ENCODE measurements at regions not wholly inside any gene's neighbourhood (a gene's known extent, or its start where the extent isn't known, plus 50 kb on each side); places are given as distances from the start of the nearest gene placed in this dataset.

GRCh38 chr11:116657842-116658825 lies 114.7 kb downstream of the BUD13 start:
- TF ChIP-seq CTCF (IDR thresholded peaks at IDR 0.05; ENCODE audit: extremely low read depth, insufficient read depth, missing control alignments) = no peak
- in situ Hi-C loops (cut with MboI; ENCODE audit: low pct_unique_long_range_greater_than_20kb, low sequenced_read_pairs, unreplicated experiment) = no loop called here
- DNase-seq (ENCODE audit: low spot score) = no peak

DNA sequence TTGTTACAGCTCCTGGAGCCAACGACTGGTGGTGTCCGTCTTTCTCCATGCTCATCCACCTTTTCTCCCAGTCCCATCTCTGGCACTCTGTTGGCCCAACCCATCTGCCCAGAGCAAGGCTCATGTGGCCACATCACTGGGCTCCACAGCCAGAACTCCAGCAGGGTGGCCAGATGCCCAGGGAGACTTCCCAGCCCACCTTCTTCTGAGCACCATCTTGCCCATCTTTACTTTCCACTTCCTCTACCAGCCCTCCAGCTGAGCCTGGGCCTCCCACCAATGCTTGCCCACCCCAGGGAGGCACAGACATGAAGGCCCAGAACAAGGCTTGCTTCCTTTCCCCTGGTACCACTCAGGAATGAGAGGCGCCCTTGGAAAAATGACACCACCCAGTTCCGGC lies 116.8 kb downstream of the BUD13 start:
- no peak for DNase-seq (ENCODE audit: low spot score)
- in situ Hi-C loops (cut with MboI; ENCODE audit: low pct_unique_long_range_greater_than_20kb, low sequenced_read_pairs, unreplicated experiment) = no loop called here
- TF ChIP-seq CTCF (IDR thresholded peaks at IDR 0.05; ENCODE audit: extremely low read depth, insufficient read depth, missing control alignments) = no peak

DNA sequence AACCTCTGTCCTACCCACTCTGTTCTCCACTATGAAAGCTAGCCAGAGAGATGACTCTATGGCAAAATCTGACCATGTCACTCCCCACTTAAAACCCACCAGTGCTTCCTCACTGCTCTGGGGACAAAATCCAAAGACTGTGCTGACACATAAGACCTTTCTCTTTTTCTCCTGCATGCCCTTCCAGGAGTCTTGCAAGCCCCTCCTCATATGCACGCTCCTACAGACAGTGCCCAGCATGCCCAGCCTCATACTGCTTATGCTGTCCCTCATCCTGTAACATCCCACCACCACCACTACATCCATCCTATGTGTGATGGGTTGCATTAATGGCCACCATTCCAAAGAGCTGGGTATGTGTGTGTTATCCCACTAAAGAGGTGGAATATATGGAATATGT lies 118.3 kb downstream of the BUD13 start:
- in situ Hi-C loops (cut with MboI; ENCODE audit: low pct_unique_long_range_greater_than_20kb, low sequenced_read_pairs, unreplicated experiment) = no loop called here
- no peak for TF ChIP-seq CTCF (IDR thresholded peaks at IDR 0.05; ENCODE audit: extremely low read depth, insufficient read depth, missing control alignments)
- no peak for DNase-seq (ENCODE audit: low spot score)

DNA sequence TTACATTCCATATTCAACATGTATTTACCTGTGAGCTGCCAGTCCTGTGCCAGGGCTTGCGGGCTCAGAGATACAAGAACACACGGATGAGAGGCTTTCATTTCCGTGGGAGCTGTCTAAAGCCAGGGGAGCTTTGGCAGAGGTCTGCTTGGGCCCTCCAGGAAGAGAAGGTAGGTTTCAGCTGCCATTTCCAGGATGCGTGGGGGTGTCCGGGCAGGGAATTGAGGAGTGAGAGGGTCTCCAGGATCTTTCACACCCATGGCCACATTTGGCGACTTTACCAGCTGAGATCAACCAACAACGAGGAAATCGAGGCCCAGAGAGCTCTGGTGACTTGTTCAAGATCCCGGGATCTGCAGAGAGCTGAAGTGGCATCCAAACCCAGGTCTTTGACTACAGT lies 119.6 kb downstream of the BUD13 start:
- TF ChIP-seq CTCF (IDR thresholded peaks at IDR 0.05; ENCODE audit: extremely low read depth, insufficient read depth, missing control alignments) = no peak
- no peak for DNase-seq (ENCODE audit: low spot score)
- in situ Hi-C loops (cut with MboI; ENCODE audit: low pct_unique_long_range_greater_than_20kb, low sequenced_read_pairs, unreplicated experiment) = no loop called here

DNA sequence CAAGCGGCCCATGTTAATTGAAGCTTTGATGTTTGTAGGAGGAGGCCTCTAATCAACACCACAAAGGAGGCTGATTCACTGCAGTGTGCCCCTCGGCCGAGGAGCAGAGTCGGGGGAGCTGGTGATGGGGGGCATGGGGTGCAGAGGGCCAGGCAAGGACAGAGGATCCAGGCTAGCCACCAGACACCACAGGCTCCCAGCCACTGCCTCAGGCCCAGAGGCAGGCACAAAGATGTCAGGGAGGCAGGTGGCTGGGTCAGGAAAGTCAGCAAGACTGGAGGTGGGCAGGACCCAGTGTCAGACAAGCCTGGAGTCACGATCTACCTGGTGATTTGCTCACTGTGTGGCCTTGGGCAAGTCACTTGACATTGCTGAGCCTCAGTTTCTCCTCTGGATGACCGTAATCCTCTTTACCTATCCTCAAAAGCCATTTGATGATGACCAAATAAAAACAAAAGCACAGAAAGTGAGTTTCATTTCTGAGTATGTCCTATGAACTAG lies 121.0 kb downstream of the BUD13 start:
- TF ChIP-seq CTCF (IDR thresholded peaks at IDR 0.05; ENCODE audit: extremely low read depth, insufficient read depth, missing control alignments) = no peak
- no peak for DNase-seq (ENCODE audit: low spot score)
- in situ Hi-C loops (cut with MboI; ENCODE audit: low pct_unique_long_range_greater_than_20kb, low sequenced_read_pairs, unreplicated experiment) = no loop called here

DNA sequence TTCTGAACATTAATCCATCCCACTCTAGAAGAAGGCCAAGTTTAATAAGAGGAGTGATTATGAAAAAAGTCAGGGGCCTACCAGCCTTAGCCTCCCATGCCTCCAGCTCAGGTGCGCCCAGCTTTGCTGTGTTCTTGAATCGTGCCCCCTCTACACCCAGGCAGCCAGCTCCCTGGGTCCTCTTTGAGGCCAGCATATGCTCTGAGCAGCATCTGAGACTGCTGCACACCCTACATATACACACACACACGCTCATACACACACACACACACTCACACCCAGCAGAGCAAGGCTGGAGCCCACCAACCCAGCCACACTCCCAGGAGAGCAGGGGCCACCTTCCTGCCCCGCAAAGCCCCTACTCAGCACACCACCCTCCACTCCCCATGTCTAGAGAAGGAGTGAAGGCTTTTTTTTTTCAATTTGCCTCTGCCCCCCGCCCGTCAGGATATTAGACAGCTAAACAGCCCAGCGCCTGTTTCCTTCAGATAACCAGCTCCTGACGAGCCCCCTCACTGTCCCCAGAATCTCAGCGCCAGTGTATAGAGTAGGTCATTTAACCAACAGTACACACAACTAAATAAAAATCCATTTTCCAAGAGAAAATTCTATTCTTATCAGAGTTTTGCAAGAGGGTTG lies 121.6 kb downstream of the BUD13 start:
- no peak for DNase-seq (ENCODE audit: low spot score)
- no peak for TF ChIP-seq CTCF (IDR thresholded peaks at IDR 0.05; ENCODE audit: extremely low read depth, insufficient read depth, missing control alignments)
- in situ Hi-C loops (cut with MboI; ENCODE audit: low pct_unique_long_range_greater_than_20kb, low sequenced_read_pairs, unreplicated experiment) = no loop called here

Data from GM13977 (cell line).